ENCODE measurements at regions not wholly inside any gene's neighbourhood (a gene's known extent, or its start where the extent isn't known, plus 50 kb on each side); places are given as distances from the start of the nearest gene placed in this dataset.

- TF ChIP-seq CTCF (IDR thresholded peaks at IDR 0.05) (no peak), POLR2A (IDR thresholded peaks at IDR 0.05) (no peak), POLR2AphosphoS5 (IDR thresholded peaks at IDR 0.05) (no peak)
Observed at GRCh38 chr6:3560211-3560610, 103.4 kb upstream of the SLC22A23 start.

Data from prostate gland (tissue), 2 donors.